AG04449 (cell line): ENCODE measurements at regions not wholly inside any gene's neighbourhood (a gene's known extent, or its start where the extent isn't known, plus 50 kb on each side); places are given as distances from the start of the nearest gene placed in this dataset.

Source experiments
- CTCF ChIA-PET: fragments of 350-600 bp; formaldehyde crosslinking; extraction: SDS; loops from one replicate; lab custom pipeline; 2021; ENCODE audit warnings: antibody characterized with exemption; lab: Yijun Ruan, JAX
- POLR2A ChIA-PET: fragments of 400-600, 350-600 bp; formaldehyde crosslinking; extraction: SDS; loops from one replicate; lab custom pipeline; 2020; ENCODE audit warnings: antibody characterized with exemption, inconsistent platforms; lab: Yijun Ruan, JAX
- DNase-seq: peaks from one replicate; pipeline ENCODE4 v3.0.0-alpha.2; 2010; ENCODE audit warnings: low read depth, low spot score
- H3K4me3 ChIP-seq: 2 replicates; pipeline ENCODE4 v1.5.1; 2011; ENCODE audit warnings: low read depth, mild to moderate bottlenecking, control low read depth, low read length
- CTCF ChIP-seq: IDR thresholded peaks from one replicate; pipeline ENCODE4 v1.5.1; 2011; ENCODE audit warnings: mild to moderate bottlenecking, moderate library complexity, low read length, control low read depth, inconsistent platforms; ENCODE audit not compliant: insufficient read depth; ENCODE audit errors: missing control alignments

GRCh38 chr3:110165370-110165743 is 828.0 kb upstream of the DPPA4 start:
- no peak for DNase-seq
- no peak overlapping the region for H3K4me3 ChIP-seq
- ChIA-PET POLR2A (no interaction called here), CTCF (no interaction called here)
- no peak for TF ChIP-seq CTCF

DNA sequence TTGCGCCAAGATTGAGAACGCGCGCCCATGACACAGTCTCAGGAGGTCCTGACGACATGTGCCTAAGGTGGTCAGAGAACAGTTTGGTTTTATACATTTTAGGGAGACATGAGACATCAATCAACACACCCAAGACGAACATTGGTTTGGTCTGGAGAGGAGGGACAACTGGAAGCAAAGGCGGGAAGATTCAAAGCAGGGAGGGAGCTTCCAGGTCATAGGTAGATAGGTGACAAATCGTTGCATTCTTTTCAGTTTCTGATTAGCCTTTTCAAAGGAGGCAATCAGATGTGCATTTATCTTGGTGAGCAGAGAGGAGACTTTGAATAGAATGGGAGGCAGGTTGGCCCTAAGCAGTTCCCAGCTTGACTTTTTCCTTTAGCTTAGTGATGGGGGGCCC is 828.4 kb upstream of the DPPA4 start:
- DNase-seq = no peak
- no peak for TF ChIP-seq CTCF
- no peak overlapping the region for H3K4me3 ChIP-seq
- ChIA-PET CTCF (no interaction called here), POLR2A (no interaction called here)

DNA sequence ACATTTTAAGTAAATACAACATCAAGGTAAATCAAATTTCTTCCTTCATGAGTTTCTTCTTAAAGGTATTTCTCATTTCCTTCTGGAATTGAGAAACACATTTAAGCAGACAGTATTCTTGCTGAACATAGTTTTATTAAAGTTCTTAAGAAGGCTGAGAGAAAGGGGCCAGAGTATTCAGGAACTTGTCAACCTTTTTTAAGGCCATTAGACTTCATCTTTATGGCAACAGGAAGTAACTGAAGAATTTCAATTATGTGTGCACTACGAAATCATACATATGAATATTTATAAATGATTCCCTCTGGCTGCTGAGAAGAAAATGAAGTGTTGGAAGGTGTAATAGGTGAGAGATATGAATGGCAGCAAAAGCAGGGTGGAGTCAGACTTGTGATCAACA is 829.4 kb upstream of the DPPA4 start:
- H3K4me3 ChIP-seq = no peak overlapping the region
- ChIA-PET CTCF (no interaction called here), POLR2A (no interaction called here)
- DNase-seq = no peak
- no peak for TF ChIP-seq CTCF

GRCh38 chr3:110174908-110175307 is 837.6 kb upstream of the DPPA4 start:
- POLR2A ChIA-PET = no interaction called here

DNA sequence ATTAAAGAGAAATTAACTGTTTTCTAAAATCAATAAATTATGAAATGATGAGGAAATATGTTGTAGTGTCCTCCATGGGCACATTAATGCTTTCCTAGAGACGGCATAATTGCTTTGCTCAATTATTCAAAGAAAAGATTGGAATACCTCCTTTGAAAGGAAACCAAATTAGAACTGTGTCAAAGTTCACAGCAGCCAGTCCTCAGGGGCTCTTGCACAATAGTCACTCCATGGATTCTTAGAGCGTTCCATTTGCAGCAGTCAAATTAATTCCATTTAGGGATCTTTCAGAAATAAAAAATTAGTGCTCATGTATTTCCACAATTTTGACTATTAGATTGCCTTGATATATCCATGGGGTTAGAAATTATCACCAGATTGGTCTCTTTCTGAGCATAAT is 841.6 kb upstream of the DPPA4 start:
- no peak overlapping the region for H3K4me3 ChIP-seq
- no peak for DNase-seq
- ChIA-PET CTCF (no interaction called here), POLR2A (no interaction called here)
- TF ChIP-seq CTCF = no peak

More at GRCh38 chr3:110174908-110175307, 837.6 kb upstream of the DPPA4 start:
- CTCF ChIA-PET = interaction anchor here (1.7 kb wide), 1 partner anchor 905 kb away, joined by 4 read pairs; no protein-coding TSS in a partner anchor
- DNase-seq = no peak
- no peak overlapping the region for H3K4me3 ChIP-seq
- no peak for TF ChIP-seq CTCF

GRCh38 chr3:110180733-110181132 is 843.4 kb upstream of the DPPA4 start:
- ChIA-PET CTCF (no interaction called here), POLR2A (no interaction called here)
- H3K4me3 ChIP-seq = no peak overlapping the region
- no peak for TF ChIP-seq CTCF
- DNase-seq = no peak

DNA sequence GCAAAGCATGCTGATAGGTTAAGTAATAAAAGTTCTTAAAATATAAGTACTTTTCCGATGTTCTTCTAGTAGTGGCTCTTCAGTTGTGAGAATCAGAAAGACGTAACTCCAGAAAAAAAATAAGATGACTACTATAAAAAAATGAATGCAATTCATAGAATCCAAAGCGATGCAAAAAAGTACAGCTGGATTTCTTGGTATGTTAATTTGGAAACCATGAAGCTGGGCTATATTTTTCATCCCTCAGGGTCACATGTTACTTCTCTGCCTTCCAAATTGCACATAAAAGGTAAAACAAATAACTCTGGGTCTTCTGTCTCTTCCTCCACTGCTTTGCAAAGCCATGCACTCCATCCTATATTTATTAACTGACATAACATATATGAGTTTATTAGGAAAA is 843.9 kb upstream of the DPPA4 start:
- ChIA-PET POLR2A (no interaction called here), CTCF (no interaction called here)
- H3K4me3 ChIP-seq = no peak overlapping the region
- TF ChIP-seq CTCF = no peak
- DNase-seq = no peak
